ENCODE measurements at regions not wholly inside any gene's neighbourhood (a gene's known extent, or its start where the extent isn't known, plus 50 kb on each side); places are given as distances from the start of the nearest gene placed in this dataset.

DNA sequence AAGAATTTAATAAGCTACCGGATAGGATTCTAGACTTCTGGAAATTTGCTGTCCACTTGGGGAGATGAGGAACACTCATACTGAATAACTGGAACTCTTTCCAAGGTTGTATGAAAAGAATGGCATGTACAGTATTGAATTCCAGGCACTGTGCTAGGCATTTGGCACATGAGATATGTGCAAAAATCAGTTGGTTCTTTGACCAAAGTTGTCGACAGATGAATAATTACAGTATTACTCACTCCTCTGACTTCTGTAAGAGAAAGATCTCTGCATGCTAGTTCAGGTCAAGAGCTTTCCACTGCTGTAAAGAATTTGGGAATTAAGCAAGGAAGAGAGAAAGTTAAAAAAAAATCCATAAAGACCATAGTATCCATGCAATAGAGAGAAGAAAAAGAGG lies 764.7 kb downstream of the BCL11B start:
- no peak overlapping the region for H3K14ac ChIP-seq (replicated peaks; ENCODE audit: low read depth, low read length)
- H3K4me3 ChIP-seq (ENCODE audit: insufficient read depth, low read depth, low read length) = no peak overlapping the region
- no peak overlapping the region for H3K4me2 ChIP-seq (ENCODE audit: low read depth, low read length)
- DNase-seq (no peak), ATAC-seq (ENCODE audit: low read depth) (no peak)
- ChIA-PET POLR2A (ENCODE audit: unreplicated experiment) (no interaction called here), CTCF (no interaction called here)
- H2BK120ac ChIP-seq (ENCODE audit: low read depth, low read length) = no peak overlapping the region
- dilution Hi-C loops (cut with HindIII; ENCODE audit: low sequenced_read_pairs, unreplicated experiment) (no loop called here), intact Hi-C loops (cut with micrococcal nuclease) (no loop called here), in situ Hi-C loops (cut with MboI; ENCODE audit: low sequenced_read_pairs) (no loop called here)
- H3K9ac ChIP-seq (ENCODE audit: low read depth, low read length) = no peak overlapping the region
- no peaks in the 10 kb centered on the region for H3K27me3 ChIP-seq (ENCODE audit: control insufficient read depth, insufficient read depth, low read length)
- no peaks in the 10 kb centered on the region for H4K20me1 ChIP-seq (ENCODE audit: insufficient read depth, low read length)
- H2BK20ac ChIP-seq (ENCODE audit: low read depth, low read length) = no peak overlapping the region
- H3K56ac ChIP-seq (ENCODE audit: extremely low read depth, insufficient read depth, low read length) = no peak overlapping the region
- no peak overlapping the region for H4K8ac ChIP-seq (ENCODE audit: low read depth in 2 of 2, low read length in 2 of 2)
- no peak overlapping the region for H4K91ac ChIP-seq (ENCODE audit: insufficient read depth, low read depth, low read length)
- no peaks in the 10 kb centered on the region for H3K9me1 ChIP-seq (ENCODE audit: insufficient read depth, low read length)
- H3K4ac ChIP-seq (ENCODE audit: low read depth, low read length) = no peak overlapping the region
- H2BK15ac ChIP-seq (ENCODE audit: low read depth, low read length) = no peak overlapping the region
- H3K9me3 ChIP-seq (ENCODE audit: control insufficient read depth, insufficient read depth, low read length) = peaks cover 15% of the 10 kb centered on the region
- no peak overlapping the region for H3K23ac ChIP-seq (ENCODE audit: low read depth, low read length)
- no peak overlapping the region for H2BK5ac ChIP-seq (ENCODE audit: low read depth, low read length, poor library complexity, severe bottlenecking)
- WGBS, 2 experiments (ENCODE audit: extremely low coverage in 2 of 2, insufficient read length in 1 of 2) = no CpG with 5 or more reads among the region's 2 CpGs
- H4K5ac ChIP-seq (ENCODE audit: low read depth, low read length) = no peak overlapping the region
- BruUV-seq (replicated peaks) = no TSS peak
- no peaks in the 10 kb centered on the region for H3K4me1 ChIP-seq (ENCODE audit: control insufficient read depth, insufficient read depth, low read length)
- no peak overlapping the region for H2AFZ ChIP-seq (replicated peaks; ENCODE audit: low read length, poor library complexity)
- no peak for TF ChIP-seq CHD1 (IDR thresholded peaks at IDR 0.05; ENCODE audit: low read depth, low read length)
- TF ChIP-seq MXI1 (IDR thresholded peaks at IDR 0.05; ENCODE audit: borderline replicate concordance, low read depth, low read length) = no peak
- TF ChIP-seq RAD21 (IDR thresholded peaks at IDR 0.05; ENCODE audit: low read length) = no peak
- TF ChIP-seq MAZ (IDR thresholded peaks at IDR 0.05; ENCODE audit: borderline replicate concordance, low read depth, low read length) = no peak
- TF ChIP-seq RFX5 (IDR thresholded peaks at IDR 0.05; ENCODE audit: low read depth, low read length) = no peak
- TF ChIP-seq POLR2A (IDR thresholded peaks at IDR 0.05; ENCODE audit: low read depth, low read length) = no peak
- no peak for TF ChIP-seq FOS (IDR thresholded peaks at IDR 0.05; ENCODE audit: low read depth, low read length)
- TF ChIP-seq, protein P1, sequence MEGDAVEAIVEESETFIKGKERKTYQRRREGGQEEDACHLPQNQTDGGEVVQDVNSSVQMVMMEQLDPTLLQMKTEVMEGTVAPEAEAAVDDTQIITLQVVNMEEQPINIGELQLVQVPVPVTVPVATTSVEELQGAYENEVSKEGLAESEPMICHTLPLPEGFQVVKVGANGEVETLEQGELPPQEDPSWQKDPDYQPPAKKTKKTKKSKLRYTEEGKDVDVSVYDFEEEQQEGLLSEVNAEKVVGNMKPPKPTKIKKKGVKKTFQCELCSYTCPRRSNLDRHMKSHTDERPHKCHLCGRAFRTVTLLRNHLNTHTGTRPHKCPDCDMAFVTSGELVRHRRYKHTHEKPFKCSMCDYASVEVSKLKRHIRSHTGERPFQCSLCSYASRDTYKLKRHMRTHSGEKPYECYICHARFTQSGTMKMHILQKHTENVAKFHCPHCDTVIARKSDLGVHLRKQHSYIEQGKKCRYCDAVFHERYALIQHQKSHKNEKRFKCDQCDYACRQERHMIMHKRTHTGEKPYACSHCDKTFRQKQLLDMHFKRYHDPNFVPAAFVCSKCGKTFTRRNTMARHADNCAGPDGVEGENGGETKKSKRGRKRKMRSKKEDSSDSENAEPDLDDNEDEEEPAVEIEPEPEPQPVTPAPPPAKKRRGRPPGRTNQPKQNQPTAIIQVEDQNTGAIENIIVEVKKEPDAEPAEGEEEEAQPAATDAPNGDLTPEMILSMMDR (conservative IDR thresholded peaks at IDR 0.05; ENCODE audit: low read depth, low read length) = no peak
- TF ChIP-seq, protein P2, sequence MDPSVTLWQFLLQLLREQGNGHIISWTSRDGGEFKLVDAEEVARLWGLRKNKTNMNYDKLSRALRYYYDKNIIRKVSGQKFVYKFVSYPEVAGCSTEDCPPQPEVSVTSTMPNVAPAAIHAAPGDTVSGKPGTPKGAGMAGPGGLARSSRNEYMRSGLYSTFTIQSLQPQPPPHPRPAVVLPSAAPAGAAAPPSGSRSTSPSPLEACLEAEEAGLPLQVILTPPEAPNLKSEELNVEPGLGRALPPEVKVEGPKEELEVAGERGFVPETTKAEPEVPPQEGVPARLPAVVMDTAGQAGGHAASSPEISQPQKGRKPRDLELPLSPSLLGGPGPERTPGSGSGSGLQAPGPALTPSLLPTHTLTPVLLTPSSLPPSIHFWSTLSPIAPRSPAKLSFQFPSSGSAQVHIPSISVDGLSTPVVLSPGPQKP (IDR thresholded peaks at IDR 0.05; ENCODE audit: borderline replicate concordance, low read depth, low read length) = no peak
- no peak for TF ChIP-seq SMC3 (IDR thresholded peaks at IDR 0.05; ENCODE audit: low read depth, low read length)
- TF ChIP-seq MAFK (IDR thresholded peaks at IDR 0.05; ENCODE audit: low read depth, low read length) = no peak
- no peak for TF ChIP-seq BHLHE40 (IDR thresholded peaks at IDR 0.05; ENCODE audit: low read depth, low read length)
- TF ChIP-seq NFE2L2 (IDR thresholded peaks at IDR 0.05; ENCODE audit: low read depth, low read length) = no peak
- TF ChIP-seq, protein P3, sequence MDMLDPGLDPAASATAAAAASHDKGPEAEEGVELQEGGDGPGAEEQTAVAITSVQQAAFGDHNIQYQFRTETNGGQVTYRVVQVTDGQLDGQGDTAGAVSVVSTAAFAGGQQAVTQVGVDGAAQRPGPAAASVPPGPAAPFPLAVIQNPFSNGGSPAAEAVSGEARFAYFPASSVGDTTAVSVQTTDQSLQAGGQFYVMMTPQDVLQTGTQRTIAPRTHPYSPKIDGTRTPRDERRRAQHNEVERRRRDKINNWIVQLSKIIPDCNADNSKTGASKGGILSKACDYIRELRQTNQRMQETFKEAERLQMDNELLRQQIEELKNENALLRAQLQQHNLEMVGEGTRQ (IDR thresholded peaks at IDR 0.05; ENCODE audit: low read depth, low read length) = no peak
- TF ChIP-seq RCOR1 (IDR thresholded peaks at IDR 0.05; ENCODE audit: insufficient replicate concordance, low read length) = no peak
- TF ChIP-seq CEBPB (IDR thresholded peaks at IDR 0.05; ENCODE audit: low read depth, low read length) = no peak
- no peaks in the 10 kb centered on the region for H3K79me1 ChIP-seq (ENCODE audit: low read depth in 1 of 2, low read length in 2 of 2)
- H2AK9ac ChIP-seq (replicated peaks; ENCODE audit: low read depth, low read length, poor library complexity) = no peak overlapping the region
- H3K36me3 ChIP-seq (ENCODE audit: control insufficient read depth, insufficient read depth, low read length) = no peaks in the 10 kb centered on the region
- H2AK5ac ChIP-seq (ENCODE audit: low read depth, low read length) = no peak overlapping the region
- H3K27ac ChIP-seq (ENCODE audit: insufficient read depth, low read length) = no peak overlapping the region
- no peak overlapping the region for H3K18ac ChIP-seq (ENCODE audit: low read depth, low read length)

All from IMR-90 (cell line).